GM12874 (cell line): ENCODE measurements at regions not wholly inside any gene's neighbourhood (a gene's known extent, or its start where the extent isn't known, plus 50 kb on each side); places are given as distances from the start of the nearest gene placed in this dataset.

Source experiments
- CTCF ChIP-seq: IDR thresholded peaks from 2 replicates; pipeline ENCODE4 v1.5.1; 2011; ENCODE audit warnings: low read depth, mild to moderate bottlenecking, control low read depth, low read length, moderate library complexity; ENCODE audit not compliant: insufficient read depth

- TF ChIP-seq CTCF = no peak
Measured at GRCh38 chr13:22055259-22055658, 384.4 kb downstream of the FGF9 start.

- no peak for TF ChIP-seq CTCF
Measured at GRCh38 chr13:22060187-22060586, 389.3 kb downstream of the FGF9 start.

GRCh38 chr13:22061371-22061805 lies 390.5 kb downstream of the FGF9 start:
- no peak for TF ChIP-seq CTCF

GRCh38 chr13:22061806-22062391 lies 391.0 kb downstream of the FGF9 start:
- no peak for TF ChIP-seq CTCF

GRCh38 chr13:22062478-22063205 lies 391.8 kb downstream of the FGF9 start:
- no peak for TF ChIP-seq CTCF

- TF ChIP-seq CTCF = no peak
Measured at GRCh38 chr13:22063416-22064124, 392.7 kb downstream of the FGF9 start.

GRCh38 chr13:22064854-22065620 lies 394.2 kb downstream of the FGF9 start:
- TF ChIP-seq CTCF = no peak
